HUES6 (cell line): ENCODE measurements at regions not wholly inside any gene's neighbourhood (a gene's known extent, or its start where the extent isn't known, plus 50 kb on each side); places are given as distances from the start of the nearest gene placed in this dataset.

Experiments used
- H3K27ac ChIP-seq: 2 replicates; pipeline ENCODE4 v1.7.0; 2013; ENCODE audit warnings: low read depth, mild to moderate bottlenecking, low read length, inconsistent platforms
- H3K27me3 ChIP-seq: 2 replicates; pipeline ENCODE4 v1.6.1; 2013; ENCODE audit warnings: low read length; ENCODE audit not compliant: control insufficient read depth, insufficient read depth
- H3K36me3 ChIP-seq: 2 replicates; pipeline ENCODE4 v1.6.1; 2013; ENCODE audit warnings: low read length; ENCODE audit not compliant: control insufficient read depth, insufficient read depth
- H3K4me1 ChIP-seq: 2 replicates; pipeline ENCODE4 v1.6.1; 2013; ENCODE audit warnings: low read length; ENCODE audit not compliant: control insufficient read depth, insufficient read depth
- H3K4me3 ChIP-seq: 2 replicates; pipeline ENCODE4 v1.5.1; 2013; ENCODE audit warnings: low read depth, low read length
- H3K9ac ChIP-seq: one replicate; pipeline ENCODE4 v1.6.1; 2013; ENCODE audit warnings: mild to moderate bottlenecking, low read length
- H3K9me3 ChIP-seq: 2 replicates; pipeline ENCODE4 v1.6.1; 2013; ENCODE audit warnings: low read depth, low read length; ENCODE audit not compliant: control insufficient read depth, insufficient read depth

DNA sequence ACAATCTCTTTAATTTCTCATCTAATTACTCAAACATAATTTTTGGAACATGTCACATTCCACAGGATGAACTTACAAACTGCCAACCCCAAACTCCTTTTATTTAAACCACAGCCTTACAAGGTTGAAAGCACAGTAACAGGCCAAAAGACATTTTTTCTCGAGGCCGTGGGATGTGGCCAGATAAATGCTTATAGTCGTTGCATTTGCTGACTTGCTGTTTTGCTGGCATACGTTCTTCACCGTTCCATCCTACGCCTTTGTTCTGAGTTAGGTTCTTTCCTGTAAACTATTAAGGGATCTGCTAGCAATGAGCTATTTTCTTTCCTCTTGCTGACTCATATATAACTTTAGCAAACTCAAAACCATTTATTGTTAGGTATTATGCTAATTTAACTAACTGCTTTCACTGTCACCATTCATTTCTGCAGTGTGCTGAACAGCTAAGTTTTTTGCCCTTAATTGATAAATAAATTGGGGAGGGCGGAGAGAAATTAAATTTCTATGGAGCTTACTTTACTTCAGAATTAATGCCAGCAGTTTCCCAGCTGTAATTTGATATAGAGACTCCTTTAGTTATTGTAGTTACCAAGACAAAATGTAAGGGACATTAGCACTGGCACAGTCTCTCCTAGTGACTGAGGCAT, 135.1 kb upstream of the PACRGL start:
- Histone ChIP-seq H3K9me3 (no peaks in the 10 kb centered on the region), H3K4me1 (0 out of 2 replicates have a peak, but pooled peaks cover 3% of the 10 kb centered on the region)

GRCh38 chr4:20570981-20571715, 129.1 kb upstream of the PACRGL start:
- Histone ChIP-seq H3K36me3 (no peaks in the 10 kb centered on the region), H3K9ac (no peak overlapping the region), H3K9me3 (no peaks in the 10 kb centered on the region), H3K4me1 (peaks cover 16% of the 10 kb centered on the region; the same call in 1 of the 2 replicates), H3K27me3 (no peaks in the 10 kb centered on the region), H3K27ac (no peak overlapping the region), H3K4me3 (no peak overlapping the region)

More for the DNA sequence above, 135.1 kb upstream of the PACRGL start:
- no peak overlapping the region for H3K4me3 ChIP-seq
- H3K27me3 ChIP-seq = no peaks in the 10 kb centered on the region
- no peak overlapping the region for H3K9ac ChIP-seq
- no peaks in the 10 kb centered on the region for H3K36me3 ChIP-seq
- H3K27ac ChIP-seq = no peak overlapping the region

GRCh38 chr4:20572976-20573375, 127.3 kb upstream of the PACRGL start:
- Histone ChIP-seq H3K27me3 (no peaks in the 10 kb centered on the region), H3K9me3 (no peaks in the 10 kb centered on the region), H3K27ac (peak overlapping the region; percentile 80), H3K9ac (peak overlapping the region; percentile 46), H3K4me3 (0 out of 2 replicates have a peak overlapping the region, but pooled peaks have one; percentile 24), H3K4me1 (peaks cover 16% of the 10 kb centered on the region; the same call in 1 of the 2 replicates), H3K36me3 (no peaks in the 10 kb centered on the region)

- no peaks in the 10 kb centered on the region for H3K9me3 ChIP-seq
- no peak overlapping the region for H3K9ac ChIP-seq
- no peaks in the 10 kb centered on the region for H3K27me3 ChIP-seq
- no peaks in the 10 kb centered on the region for H3K36me3 ChIP-seq
- no peak overlapping the region for H3K4me3 ChIP-seq
- peaks cover 16% of the 10 kb centered on the region; the same call in 1 of the 2 replicates for H3K4me1 ChIP-seq
- H3K27ac ChIP-seq = no peak overlapping the region
Measured at GRCh38 chr4:20574986-20575385, 125.3 kb upstream of the PACRGL start.

DNA sequence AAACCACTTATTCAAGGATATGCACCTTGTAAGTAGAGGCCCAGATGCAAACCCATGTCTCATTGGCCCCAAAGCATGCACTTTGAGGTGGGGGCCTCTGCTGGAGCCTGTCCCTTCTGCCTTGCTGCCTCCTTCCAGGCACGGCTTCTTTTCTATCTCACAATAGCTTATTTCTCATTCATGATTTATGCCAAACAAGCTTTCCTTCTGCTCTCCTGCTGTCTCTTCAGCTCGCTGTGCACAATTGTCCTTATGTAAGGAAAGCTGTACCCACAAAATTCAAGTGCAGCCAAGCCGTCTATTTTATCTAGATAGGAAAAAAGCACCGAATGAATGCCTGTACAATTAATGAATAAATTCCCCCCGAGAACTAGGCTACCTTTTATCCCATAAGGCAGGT, 124.8 kb upstream of the PACRGL start:
- no peak overlapping the region for H3K4me3 ChIP-seq
- no peaks in the 10 kb centered on the region for H3K27me3 ChIP-seq
- no peak overlapping the region for H3K27ac ChIP-seq
- H3K9ac ChIP-seq = no peak overlapping the region
- no peaks in the 10 kb centered on the region for H3K9me3 ChIP-seq
- peaks cover 16% of the 10 kb centered on the region; the same call in 1 of the 2 replicates for H3K4me1 ChIP-seq
- H3K36me3 ChIP-seq = no peaks in the 10 kb centered on the region

DNA sequence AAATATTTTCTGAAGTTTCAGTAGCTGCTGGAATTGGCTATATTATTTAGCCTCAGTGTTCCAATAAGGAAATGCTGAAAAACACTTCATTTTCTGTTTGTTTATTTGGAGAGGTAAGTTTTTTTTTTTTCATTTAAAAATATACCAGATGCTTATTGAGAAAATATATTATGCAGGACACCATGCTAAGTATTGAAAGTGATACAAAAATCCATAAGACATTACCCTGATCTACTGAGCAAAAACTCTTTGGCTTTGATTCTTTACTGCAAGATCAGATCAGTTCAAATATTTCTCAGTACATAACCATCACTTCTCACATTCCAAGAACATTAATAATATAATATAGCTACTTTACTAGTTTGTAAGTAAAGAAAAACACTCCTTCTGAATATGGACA, 123.4 kb upstream of the PACRGL start:
- no peak overlapping the region for H3K4me3 ChIP-seq
- H3K4me1 ChIP-seq = peaks cover 15% of the 10 kb centered on the region; the same call in 1 of the 2 replicates
- no peaks in the 10 kb centered on the region for H3K27me3 ChIP-seq
- H3K9ac ChIP-seq = no peak overlapping the region
- no peaks in the 10 kb centered on the region for H3K36me3 ChIP-seq
- no peaks in the 10 kb centered on the region for H3K9me3 ChIP-seq
- no peak overlapping the region for H3K27ac ChIP-seq

- H3K9me3 ChIP-seq = no peaks in the 10 kb centered on the region
- H3K36me3 ChIP-seq = no peaks in the 10 kb centered on the region
- no peak overlapping the region for H3K9ac ChIP-seq
- peaks cover 6% of the 10 kb centered on the region; the same call in 1 of the 2 replicates for H3K4me1 ChIP-seq
- H3K4me3 ChIP-seq = no peak overlapping the region
- no peak overlapping the region for H3K27ac ChIP-seq
- H3K27me3 ChIP-seq = no peaks in the 10 kb centered on the region
Measured at GRCh38 chr4:20577702-20578101, 122.6 kb upstream of the PACRGL start.

DNA sequence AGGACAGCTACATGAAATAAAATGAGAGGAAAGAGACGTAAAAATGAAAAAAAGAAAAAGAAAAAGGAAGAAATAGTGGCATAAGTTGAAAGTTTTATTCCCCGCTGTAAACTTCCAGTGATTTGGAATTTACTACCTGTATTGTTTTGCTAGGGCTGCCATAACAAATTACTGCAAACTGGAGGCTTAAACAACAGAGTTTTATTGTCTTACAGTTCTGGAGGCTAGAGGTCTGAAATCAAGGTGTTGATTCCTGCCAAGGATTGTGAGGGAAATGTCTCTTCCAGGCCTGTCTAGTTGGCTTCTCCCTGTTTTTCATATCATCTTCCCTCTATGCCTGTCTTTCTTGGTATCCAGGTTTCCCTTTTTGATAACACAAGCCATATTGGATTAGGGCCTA, 119.4 kb upstream of the PACRGL start:
- Histone ChIP-seq H3K27me3 (no peaks in the 10 kb centered on the region), H3K27ac (no peak overlapping the region), H3K4me3 (no peak overlapping the region), H3K4me1 (no peaks in the 10 kb centered on the region), H3K36me3 (no peaks in the 10 kb centered on the region), H3K9me3 (no peaks in the 10 kb centered on the region), H3K9ac (no peak overlapping the region)

GRCh38 chr4:20589436-20589835, 110.8 kb upstream of the PACRGL start:
- Histone ChIP-seq H3K4me1 (0 out of 2 replicates have a peak, but pooled peaks cover 9% of the 10 kb centered on the region), H3K4me3 (no peak overlapping the region), H3K27ac (no peak overlapping the region), H3K9ac (no peak overlapping the region), H3K27me3 (no peaks in the 10 kb centered on the region), H3K9me3 (no peaks in the 10 kb centered on the region), H3K36me3 (no peaks in the 10 kb centered on the region)

DNA sequence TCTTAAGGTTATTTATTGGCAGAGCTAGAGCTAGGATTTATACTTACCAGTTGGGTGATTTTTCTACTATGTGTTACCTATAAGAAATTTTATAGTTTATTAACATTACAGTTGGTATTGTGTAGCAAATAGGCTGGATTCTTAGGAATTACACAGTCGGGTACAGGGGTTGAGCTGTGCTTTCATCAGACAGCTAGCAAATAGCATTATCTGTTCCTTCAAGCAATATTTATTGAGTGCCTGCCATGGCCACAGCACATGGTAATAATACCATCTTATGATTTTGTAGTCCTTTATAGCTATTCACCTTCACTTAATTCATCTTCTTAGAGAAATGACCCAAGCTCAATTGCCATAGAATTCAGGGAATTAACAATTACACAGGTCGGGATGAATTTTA, 109.4 kb upstream of the PACRGL start:
- Histone ChIP-seq H3K9ac (no peak overlapping the region), H3K4me1 (0 out of 2 replicates have a peak, but pooled peaks cover 9% of the 10 kb centered on the region), H3K9me3 (no peaks in the 10 kb centered on the region), H3K27me3 (no peaks in the 10 kb centered on the region), H3K36me3 (no peaks in the 10 kb centered on the region), H3K4me3 (no peak overlapping the region), H3K27ac (no peak overlapping the region)

GRCh38 chr4:20591571-20591970, 108.7 kb upstream of the PACRGL start:
- H3K27ac ChIP-seq = no peak overlapping the region
- 0 out of 2 replicates have a peak, but pooled peaks cover 9% of the 10 kb centered on the region for H3K4me1 ChIP-seq
- H3K36me3 ChIP-seq = no peaks in the 10 kb centered on the region
- H3K4me3 ChIP-seq = no peak overlapping the region
- no peaks in the 10 kb centered on the region for H3K27me3 ChIP-seq
- H3K9me3 ChIP-seq = no peaks in the 10 kb centered on the region
- H3K9ac ChIP-seq = no peak overlapping the region
